ENCODE measurements at regions not wholly inside any gene's neighbourhood (a gene's known extent, or its start where the extent isn't known, plus 50 kb on each side); places are given as distances from the start of the nearest gene placed in this dataset.

GRCh38 chr22:49629261-49629570 lies 198.5 kb downstream of the BRD1 start:
- TF ChIP-seq, protein P1, sequence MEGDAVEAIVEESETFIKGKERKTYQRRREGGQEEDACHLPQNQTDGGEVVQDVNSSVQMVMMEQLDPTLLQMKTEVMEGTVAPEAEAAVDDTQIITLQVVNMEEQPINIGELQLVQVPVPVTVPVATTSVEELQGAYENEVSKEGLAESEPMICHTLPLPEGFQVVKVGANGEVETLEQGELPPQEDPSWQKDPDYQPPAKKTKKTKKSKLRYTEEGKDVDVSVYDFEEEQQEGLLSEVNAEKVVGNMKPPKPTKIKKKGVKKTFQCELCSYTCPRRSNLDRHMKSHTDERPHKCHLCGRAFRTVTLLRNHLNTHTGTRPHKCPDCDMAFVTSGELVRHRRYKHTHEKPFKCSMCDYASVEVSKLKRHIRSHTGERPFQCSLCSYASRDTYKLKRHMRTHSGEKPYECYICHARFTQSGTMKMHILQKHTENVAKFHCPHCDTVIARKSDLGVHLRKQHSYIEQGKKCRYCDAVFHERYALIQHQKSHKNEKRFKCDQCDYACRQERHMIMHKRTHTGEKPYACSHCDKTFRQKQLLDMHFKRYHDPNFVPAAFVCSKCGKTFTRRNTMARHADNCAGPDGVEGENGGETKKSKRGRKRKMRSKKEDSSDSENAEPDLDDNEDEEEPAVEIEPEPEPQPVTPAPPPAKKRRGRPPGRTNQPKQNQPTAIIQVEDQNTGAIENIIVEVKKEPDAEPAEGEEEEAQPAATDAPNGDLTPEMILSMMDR (conservative IDR thresholded peaks at IDR 0.05; ENCODE audit: low read depth, low read length) = no peak
- TF ChIP-seq MAFK (IDR thresholded peaks at IDR 0.05; ENCODE audit: low read depth, low read length) = no peak
- no peak for TF ChIP-seq POLR2A (IDR thresholded peaks at IDR 0.05; ENCODE audit: low read depth, low read length)
- TF ChIP-seq RAD21 (IDR thresholded peaks at IDR 0.05; ENCODE audit: low read length) = no peak
- no peak for TF ChIP-seq SMC3 (IDR thresholded peaks at IDR 0.05; ENCODE audit: low read depth, low read length)
- no peak for TF ChIP-seq USF2 (IDR thresholded peaks at IDR 0.05; ENCODE audit: low read depth, low read length)

Measured in IMR-90 (cell line).